DMS 273 treated with DMSO at 0.1 percent for 48 hours (cell line): ENCODE measurements at regions not wholly inside any gene's neighbourhood (a gene's known extent, or its start where the extent isn't known, plus 50 kb on each side); places are given as distances from the start of the nearest gene placed in this dataset.
A peak's percentile ranks its signal among the peaks of the same experiment; 100 is the strongest.

Experiments used
- DNase-seq: peaks from one replicate; lab custom pipeline; 2025; lab: John Stamatoyannopoulos, UW

- DNase-seq: no peak
Measured at GRCh38 chr1:184141361-184141880, 89.9 kb downstream of the TSEN15 start.

DNA sequence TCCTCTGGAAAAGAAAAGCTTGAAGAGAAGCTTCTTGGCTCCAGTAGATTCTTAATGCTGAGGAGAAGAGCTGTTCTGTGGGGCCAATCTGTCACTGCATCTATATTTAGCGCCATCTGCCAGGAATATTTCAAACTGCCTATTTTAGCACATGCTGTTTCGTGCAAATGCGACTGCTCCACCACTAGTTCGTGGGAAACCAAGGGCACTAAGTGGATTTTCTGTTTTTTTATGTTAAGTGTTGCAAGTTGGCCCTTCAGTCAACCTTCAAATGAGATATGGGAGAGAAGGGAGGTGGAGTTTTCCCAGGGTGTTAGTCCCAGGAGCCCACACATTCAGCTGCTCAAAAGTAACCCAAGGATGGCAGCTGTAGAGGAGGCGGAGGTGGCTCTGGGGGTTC lies 91.9 kb downstream of the TSEN15 start:
- DNase-seq: peak; percentile 93

DNA sequence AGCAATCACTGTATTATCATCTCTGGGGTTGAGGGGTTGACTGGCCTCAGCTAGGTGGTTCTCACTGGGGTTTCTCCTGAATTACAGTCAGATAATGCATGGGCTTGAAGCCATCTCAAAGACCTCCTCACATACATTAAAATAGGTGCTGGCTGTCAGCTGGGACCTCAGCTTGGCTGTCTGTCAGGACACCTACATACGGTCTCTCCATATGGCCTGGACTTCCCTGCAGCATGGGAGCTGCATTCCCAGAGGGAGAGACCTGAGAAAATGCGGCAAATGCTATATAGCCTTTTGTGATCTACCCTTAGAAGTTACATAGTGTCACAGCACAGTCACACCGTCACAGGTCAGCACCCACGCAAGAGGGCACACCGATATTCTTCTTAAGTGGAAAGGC lies 93.6 kb downstream of the TSEN15 start:
- DNase-seq: no peak

DNA sequence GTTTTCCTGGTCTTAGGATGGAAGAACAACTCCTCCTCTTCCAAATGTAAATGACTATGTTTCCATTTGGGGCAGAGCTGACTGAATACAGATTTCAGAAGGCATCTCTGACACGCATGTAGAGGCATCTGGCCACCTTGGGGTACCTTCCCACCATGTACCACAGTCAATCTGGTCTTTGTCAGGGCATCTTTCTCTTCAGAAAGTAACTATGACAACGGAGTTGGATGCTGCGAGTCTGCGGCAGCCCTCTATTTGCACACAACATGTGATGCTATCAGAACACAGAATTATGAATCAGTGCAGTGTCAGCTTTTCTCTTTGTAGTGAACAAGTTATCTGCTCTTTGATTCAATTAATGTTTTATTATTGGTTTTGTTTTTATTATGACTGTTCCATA lies 94.7 kb downstream of the TSEN15 start:
- no peak for DNase-seq

GRCh38 chr1:184150776-184151531 lies 99.4 kb downstream of the TSEN15 start:
- no peak for DNase-seq

DNA sequence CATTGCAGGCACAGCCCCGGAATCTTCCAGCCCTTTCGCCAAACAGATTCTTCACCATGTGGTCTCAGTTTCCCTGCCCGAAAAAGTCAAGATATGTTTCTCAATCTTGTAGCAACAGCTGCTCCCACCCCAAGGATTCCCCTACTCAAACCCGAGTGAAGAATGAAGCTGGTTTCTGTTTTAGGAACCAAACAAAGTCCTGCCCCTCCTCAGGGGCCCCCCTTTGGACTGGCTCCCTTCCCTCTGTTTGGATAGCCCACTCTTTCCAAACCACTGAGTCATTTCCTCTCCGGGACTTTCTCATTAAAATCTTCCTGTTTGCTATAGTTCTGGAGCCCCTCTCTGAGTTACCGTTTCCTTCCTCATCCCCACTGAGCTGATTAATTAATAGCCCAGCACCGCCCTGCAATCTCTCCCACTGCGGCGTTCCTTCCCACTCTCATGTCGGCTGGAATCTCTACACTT lies 100.9 kb downstream of the TSEN15 start:
- DNase-seq: no peak

DNA sequence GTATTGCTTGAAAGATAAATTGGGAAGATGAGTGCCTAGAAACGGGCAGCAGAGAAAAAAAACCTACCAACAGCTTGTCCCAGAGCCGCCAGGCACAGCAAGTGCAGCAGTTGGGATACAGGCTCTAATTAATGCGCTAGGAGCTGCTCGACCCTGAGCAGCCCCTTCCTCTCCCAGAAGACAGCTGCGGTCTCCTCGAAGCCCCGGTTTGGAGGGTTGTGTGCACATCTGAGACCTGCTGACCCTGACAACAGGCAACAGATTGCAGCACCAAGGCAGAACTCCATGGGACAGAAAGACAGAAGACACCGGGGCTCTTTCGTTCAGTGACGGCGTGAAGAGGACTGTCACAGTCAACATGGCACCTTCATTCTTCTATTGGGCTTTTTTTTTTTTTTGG lies 101.4 kb downstream of the TSEN15 start:
- DNase-seq: no peak

DNA sequence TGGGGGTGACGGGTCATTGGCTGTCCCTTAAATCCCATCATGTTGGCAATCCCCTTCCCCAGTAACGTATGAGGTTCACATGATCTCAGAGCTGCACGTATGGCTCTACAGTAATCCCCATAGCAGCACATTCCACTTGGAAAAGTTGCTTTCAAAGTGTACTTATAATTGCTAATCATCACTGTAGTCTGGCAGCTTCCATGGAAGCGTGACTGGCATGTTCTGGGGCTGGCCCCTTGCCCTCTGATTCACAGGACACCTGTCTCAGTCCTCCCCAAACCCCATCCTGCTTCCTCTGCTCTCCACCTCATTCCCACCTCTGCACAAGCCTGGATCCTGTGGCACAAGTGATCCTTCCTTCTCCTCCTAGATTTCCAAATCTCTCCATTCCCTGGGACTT lies 102.2 kb downstream of the TSEN15 start:
- DNase-seq: no peak

DNA sequence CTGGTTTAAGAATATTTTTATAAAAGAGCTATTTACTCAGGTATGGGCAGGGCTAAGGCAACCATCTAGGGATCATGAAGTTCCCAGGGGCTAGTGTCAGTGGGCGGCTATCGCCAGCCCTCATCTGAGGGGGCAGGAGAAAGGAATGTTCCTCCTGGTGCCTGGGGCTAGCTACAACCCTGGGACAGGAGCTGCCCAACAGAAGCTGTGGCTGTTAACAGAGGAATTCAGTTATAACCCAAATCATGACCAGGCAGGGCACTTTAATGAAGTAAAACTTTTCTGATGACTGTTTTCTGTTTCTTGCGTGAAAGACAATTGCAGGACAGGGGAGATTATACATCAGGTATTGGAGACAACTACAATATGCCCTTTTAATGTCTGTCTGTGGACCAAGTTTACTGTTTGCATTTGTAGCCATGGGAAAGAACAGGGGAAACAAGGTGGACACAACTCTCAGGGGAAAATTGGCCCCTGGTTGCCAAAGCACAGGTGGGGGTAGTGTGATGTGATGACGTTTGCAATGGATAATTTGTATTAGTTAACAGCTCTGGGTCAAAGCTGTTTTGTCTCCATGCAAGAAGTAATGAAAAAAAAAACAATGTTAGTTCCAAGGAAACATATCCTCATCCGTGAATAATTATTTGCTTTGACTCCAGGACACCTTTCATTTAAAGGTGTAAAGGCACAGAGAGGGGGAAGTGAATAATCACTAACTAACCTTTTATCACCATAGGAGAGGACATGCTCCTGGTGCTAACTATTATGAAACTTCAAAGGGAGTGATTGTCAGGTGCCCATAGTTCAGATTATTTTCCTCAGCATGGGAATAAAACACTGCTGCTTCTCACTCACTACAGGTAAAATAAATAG lies 105.2 kb downstream of the TSEN15 start:
- no peak for DNase-seq

DNA sequence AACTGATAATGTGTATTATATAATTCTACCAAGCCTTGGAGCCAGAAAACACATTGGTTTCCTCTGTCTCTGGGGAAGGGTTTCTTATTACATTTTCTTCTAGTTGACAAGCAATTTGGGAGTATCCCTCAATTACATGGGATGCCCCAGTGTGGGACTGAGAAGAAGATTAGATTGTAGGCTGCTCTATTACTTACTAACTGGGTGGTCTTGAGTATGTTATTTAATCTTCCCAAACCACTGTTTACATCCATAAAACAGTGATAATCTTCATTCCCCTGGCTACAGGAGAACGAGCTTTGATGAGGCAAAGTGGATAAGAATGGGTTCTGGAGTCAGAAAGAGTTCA lies 105.8 kb downstream of the TSEN15 start:
- DNase-seq: no peak

DNA sequence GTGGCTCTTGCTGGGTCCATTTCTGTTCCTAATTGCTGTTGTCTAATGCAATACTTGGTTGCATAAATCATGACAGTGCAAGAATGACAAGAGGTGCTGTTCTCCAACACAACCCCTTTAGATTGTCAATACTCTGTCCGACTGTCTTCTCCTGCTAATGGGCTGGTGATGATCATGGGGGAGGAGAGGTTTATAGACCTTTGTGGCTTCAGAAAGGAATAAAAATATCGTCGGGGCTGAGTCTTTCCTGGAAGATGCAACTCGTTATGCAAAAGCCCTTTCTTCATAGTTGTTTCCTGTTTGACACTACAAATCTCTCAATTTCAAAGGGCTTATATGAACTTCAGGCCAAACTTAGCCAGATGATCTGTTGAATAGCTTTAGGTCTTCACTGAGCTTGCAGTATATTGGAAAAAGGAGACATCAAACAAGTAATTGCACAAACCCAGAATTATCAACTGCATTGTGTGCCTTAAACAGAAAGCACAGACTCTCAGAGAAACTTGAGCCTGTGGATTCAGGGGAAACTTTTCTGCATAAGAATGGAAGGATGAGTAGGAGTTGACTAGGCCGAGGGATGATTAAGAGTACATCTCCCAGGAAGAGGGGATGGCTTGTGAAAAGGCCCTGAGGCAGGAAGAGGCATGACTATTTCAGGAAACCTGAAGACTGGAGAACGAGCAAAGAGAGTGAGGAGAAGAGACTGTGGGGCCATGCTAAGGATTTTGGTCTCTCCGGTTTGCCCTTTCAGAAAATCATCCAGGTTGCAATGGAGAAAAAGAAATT lies 107.6 kb downstream of the TSEN15 start:
- DNase-seq: no peak

- DNase-seq: no peak
Measured at GRCh38 chr1:184160236-184160635, 108.7 kb downstream of the TSEN15 start.

DNA sequence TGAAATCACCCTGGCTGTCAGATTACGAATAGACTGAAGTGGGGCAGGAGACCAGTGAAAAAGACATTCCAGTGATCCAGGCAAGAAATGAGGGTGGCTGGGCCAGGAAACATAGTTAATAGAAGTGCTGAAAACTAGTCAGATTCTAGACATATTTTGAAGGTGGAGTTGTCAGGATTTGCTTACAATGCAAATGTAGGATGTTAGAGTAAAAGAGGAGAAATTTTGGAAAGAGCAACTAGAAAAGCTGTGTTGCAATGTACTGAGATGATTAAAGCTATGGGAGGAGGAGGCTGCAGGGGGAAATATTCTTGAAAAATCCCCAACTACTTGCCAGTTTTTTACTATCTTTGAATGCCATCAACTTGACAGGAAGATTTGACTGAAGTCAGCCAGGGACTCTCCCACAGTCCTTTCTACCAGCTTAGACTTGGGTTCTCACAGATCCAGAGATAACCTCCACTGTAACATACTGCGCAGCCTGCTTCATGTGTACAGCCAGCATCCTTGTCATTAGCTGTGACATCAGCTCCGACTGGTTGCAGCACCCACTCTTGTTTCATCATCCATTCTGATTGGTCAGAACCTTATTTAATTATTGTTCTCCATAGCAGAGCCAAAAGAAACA lies 109.7 kb downstream of the TSEN15 start:
- no peak for DNase-seq

GRCh38 chr1:184162281-184162680 lies 110.8 kb downstream of the TSEN15 start:
- DNase-seq: peak; percentile 54

- no peak for DNase-seq
Measured at GRCh38 chr1:184163674-184164465, 112.3 kb downstream of the TSEN15 start.

- no peak for DNase-seq
Measured at GRCh38 chr1:184164536-184164935, 113.0 kb downstream of the TSEN15 start.

DNA sequence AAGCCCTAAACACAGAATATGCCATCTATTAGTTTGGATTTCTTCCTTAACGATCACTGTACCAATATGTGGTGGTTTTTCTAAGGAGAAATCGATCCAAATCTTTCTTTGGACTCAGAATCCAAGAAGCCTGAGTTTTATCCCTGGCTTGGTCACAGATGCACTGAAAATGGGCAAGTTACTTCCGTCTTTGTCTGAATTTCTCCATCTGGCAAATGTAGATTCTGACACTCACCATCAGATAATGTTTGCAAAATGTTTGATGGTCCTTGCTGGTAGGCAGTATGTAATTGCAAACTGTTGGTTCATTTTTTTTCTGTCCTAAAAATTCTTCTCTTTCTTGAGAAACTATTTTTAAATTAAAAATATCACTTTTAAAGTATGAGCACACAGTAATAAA lies 115.0 kb downstream of the TSEN15 start:
- no peak for DNase-seq

DNA sequence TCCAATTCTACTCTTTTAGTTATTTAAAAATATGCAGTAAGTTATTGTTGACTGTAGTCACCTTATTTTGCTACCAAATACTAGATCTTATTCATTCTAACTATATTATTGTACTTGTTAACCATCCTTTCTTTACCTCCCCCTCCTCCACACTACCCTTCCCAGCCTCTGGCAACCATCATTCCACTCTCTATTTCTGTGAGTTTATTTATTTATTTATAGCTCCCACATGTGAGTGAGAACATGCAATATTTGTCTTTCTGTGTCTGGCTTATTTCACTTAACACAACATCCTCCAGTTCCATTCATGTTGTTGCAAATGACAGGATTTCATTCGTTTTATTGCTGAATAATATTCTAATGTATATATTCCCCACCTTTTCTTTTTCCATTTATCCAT lies 115.8 kb downstream of the TSEN15 start:
- DNase-seq: no peak

DNA sequence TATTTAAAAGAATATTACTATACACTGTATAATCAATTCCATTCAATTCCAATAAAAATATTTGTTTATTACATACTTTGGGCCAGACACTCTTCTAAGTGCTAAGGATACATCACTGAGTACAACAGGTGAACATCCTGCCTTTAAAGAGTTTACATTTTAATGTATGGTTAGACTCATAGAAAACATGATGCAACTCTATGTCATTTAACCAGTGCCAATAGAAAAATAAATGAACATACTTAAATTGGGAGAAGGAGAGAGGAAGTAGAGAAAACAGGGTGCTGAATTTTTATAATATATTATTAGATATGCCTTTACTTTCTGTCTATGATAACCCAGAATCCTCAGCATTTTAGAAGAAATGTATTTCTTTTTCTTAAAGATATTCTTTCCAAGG lies 119.2 kb downstream of the TSEN15 start:
- no peak for DNase-seq

DNA sequence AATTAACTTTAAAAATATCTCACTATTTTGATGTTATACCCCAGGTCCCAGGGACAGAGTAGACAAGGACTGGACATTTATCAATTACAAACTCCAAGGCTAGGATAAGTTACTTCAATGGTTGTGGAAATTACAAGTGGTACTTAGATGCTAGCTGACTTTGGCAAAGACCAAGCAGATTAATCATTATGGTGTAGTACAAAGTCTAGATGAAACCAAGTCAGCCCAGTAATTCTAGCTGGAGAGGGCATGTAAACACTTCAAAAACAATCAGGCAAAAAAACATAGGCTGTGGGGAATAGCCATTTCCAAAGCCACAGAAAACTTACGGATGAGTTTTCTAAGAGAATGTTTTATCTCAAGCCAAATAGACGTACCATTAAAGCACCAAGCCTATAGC lies 124.5 kb downstream of the TSEN15 start:
- no peak for DNase-seq

GRCh38 chr1:184181044-184181443 lies 129.5 kb downstream of the TSEN15 start:
- no peak for DNase-seq
